Thoracic aorta (tissue), 2 donors: ENCODE measurements at regions not wholly inside any gene's neighbourhood (a gene's known extent, or its start where the extent isn't known, plus 50 kb on each side); places are given as distances from the start of the nearest gene placed in this dataset.
"Not testable (repeated sequence)": the region's sequence is repeated elsewhere in the genome, so short reads cannot be mapped to it uniquely, and the experiment has no call there.

Experiments used
- ATAC-seq: fragments of 150-250 bp; one replicate; pipeline ENCODE4 v1.8.0; 2017; ENCODE audit warnings: low read depth; ENCODE audit not compliant: insufficient number of reproducible peaks, low FRiP score
- DNase-seq: peaks from one replicate; pipeline ENCODE4 v3.0.0-alpha.2; 2020; ENCODE audit warnings: low spot score
- H3K27ac ChIP-seq, 2 donors: fragments of 200-600 bp; sonication (generic); 1 replicate in 1 of 2; 2 replicates in 1 of 2; pipeline ENCODE4 v1.5.1; 2016; ENCODE audit warnings: mild to moderate bottlenecking in 2 of 2, moderate library complexity in 2 of 2
- H3K27me3 ChIP-seq: fragments of 200-600 bp; sonication (generic); replicated peaks from 2 replicates; pipeline ENCODE4 v1.6.0; 2016; ENCODE audit warnings: mild to moderate bottlenecking; ENCODE audit not compliant: insufficient read depth
- H3K36me3 ChIP-seq: fragments of 200-600 bp; sonication (generic); one replicate; pipeline ENCODE4 v1.5.1; 2016
- H3K4me1 ChIP-seq, 2 donors: fragments of 200-600 bp; sonication (generic); 1 replicate in 1 of 2; 2 replicates in 1 of 2; pipeline versions ENCODE4 v1.5.1 to v1.6.0; 2016; ENCODE audit warnings: low read depth in 2 of 2, mild to moderate bottlenecking in 1 of 2; ENCODE audit not compliant: control insufficient read depth in 1 of 2
- H3K4me3 ChIP-seq: fragments of 200-600 bp; sonication (generic); 2 replicates; pipeline ENCODE4 v1.5.1; 2016; ENCODE audit warnings: mild to moderate bottlenecking
- H3K9me3 ChIP-seq: fragments of 200-600 bp; sonication (generic); 2 replicates; pipeline ENCODE4 v1.5.1; 2016
- TF ChIP-seq, protein P1 (sequence below): fragments of 200-600 bp; sonication (generic); IDR thresholded peaks from one replicate; pipeline ENCODE4 v1.5.1; 2019; ENCODE audit warnings: antibody characterized with exemption

DNA sequence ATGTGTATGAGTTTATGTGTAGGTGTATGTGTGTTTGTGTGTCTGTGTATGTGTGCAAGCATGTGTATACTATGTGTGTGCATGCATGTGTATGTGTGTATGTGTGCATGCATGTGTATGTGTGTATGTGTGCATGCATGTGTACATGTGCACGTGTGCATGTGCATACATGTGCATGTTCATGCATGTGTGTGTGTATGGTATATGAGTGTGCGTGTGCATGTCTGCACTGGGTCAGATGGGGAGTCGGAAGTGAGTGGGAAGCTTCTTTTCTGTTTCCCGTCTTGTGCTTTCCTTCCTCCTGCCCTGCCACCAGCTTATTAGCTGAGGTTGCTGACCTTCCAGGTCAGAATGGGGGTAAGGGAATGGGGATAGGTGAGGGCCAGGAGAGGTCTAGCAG lies 174.7 kb downstream of the MAP2K4 start:
- DNase-seq (no peak), ATAC-seq (no peak)
- TF ChIP-seq, protein P1, sequence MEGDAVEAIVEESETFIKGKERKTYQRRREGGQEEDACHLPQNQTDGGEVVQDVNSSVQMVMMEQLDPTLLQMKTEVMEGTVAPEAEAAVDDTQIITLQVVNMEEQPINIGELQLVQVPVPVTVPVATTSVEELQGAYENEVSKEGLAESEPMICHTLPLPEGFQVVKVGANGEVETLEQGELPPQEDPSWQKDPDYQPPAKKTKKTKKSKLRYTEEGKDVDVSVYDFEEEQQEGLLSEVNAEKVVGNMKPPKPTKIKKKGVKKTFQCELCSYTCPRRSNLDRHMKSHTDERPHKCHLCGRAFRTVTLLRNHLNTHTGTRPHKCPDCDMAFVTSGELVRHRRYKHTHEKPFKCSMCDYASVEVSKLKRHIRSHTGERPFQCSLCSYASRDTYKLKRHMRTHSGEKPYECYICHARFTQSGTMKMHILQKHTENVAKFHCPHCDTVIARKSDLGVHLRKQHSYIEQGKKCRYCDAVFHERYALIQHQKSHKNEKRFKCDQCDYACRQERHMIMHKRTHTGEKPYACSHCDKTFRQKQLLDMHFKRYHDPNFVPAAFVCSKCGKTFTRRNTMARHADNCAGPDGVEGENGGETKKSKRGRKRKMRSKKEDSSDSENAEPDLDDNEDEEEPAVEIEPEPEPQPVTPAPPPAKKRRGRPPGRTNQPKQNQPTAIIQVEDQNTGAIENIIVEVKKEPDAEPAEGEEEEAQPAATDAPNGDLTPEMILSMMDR: no peak

DNA sequence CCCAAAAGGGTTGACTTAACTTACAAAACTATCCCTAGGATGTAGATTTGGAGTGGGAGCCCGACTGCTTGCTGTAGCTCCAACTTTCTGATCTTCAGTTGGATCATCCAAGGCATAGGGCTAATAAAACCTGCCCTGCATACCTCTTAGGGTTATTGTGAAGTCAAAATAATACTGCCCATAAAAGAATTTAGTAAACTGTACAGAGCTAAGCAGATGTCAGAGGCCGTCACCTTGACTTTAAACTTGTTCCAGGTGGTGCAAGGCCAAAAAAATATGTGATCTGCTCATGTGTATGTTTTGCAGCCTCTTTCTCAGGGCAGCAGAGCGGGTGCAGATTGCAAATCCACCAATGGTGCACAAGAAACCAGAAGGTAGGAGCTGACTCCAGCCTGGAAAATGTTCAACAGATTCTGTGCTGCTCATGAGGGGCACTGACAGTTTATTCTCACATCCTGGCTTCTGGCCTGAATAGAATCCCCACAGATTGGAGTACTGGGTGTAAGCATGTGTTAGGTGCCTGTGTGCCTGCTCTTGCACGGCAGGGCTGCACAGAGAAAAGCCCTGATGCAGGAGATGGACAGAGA lies 180.7 kb downstream of the MAP2K4 start:
- DNase-seq (no peak), ATAC-seq (no peak)
- no peaks in the 10 kb centered on the region for H3K27me3 ChIP-seq
- no peak overlapping the region for H3K4me3 ChIP-seq
- TF ChIP-seq, protein P1: no peak
- H3K4me1 ChIP-seq: peaks cover 0 to 38% of the 10 kb centered on the region in 2 donors
- no peak overlapping the region for H3K27ac ChIP-seq
- no peaks in the 10 kb centered on the region for H3K36me3 ChIP-seq
- no peaks in the 10 kb centered on the region for H3K9me3 ChIP-seq

More for the DNA sequence above, 174.7 kb downstream of the MAP2K4 start:
- no peak overlapping the region for H3K27ac ChIP-seq
- H3K36me3 ChIP-seq: no peaks in the 10 kb centered on the region
- no peaks in the 10 kb centered on the region for H3K27me3 ChIP-seq
- H3K4me3 ChIP-seq: no peak overlapping the region
- H3K9me3 ChIP-seq: no peaks in the 10 kb centered on the region
- H3K4me1 ChIP-seq: peaks cover 0 to 13% of the 10 kb centered on the region in 2 donors

DNA sequence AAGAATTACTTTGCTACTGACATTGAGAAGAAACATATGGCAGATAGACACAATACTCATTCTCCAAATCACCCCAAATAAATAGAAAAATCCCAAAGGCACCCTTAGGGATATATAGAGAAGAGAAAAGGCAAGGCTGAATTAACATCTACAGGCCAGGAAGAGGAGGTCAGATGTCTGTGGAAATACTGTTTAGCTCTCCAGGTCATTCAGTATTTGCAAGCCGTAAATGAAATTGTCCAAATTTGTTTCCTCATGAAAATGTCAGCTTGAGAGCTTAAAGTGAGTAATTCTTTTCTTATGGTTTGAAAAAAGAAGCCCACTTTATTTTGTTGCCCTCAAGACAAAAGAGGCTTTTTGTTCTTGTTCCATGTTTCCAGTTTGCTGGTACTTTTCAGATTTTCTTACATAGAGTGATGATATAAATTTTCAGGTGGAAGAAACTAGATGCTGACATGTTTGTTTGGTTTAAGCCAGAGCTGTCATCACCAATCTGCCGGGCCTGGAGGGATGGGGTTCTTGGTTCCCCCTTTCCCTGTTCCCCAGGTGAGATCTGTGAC lies 189.0 kb downstream of the MAP2K4 start:
- H3K4me1 ChIP-seq: peaks cover 0 to 15% of the 10 kb centered on the region in 2 donors
- H3K9me3 ChIP-seq: no peaks in the 10 kb centered on the region
- ATAC-seq: no peak
- TF ChIP-seq, protein P1: no peak
- H3K36me3 ChIP-seq: no peaks in the 10 kb centered on the region
- no peaks in the 10 kb centered on the region for H3K27me3 ChIP-seq
- DNase-seq: no peak
- H3K27ac ChIP-seq: no peak overlapping the region
- no peak overlapping the region for H3K4me3 ChIP-seq

DNA sequence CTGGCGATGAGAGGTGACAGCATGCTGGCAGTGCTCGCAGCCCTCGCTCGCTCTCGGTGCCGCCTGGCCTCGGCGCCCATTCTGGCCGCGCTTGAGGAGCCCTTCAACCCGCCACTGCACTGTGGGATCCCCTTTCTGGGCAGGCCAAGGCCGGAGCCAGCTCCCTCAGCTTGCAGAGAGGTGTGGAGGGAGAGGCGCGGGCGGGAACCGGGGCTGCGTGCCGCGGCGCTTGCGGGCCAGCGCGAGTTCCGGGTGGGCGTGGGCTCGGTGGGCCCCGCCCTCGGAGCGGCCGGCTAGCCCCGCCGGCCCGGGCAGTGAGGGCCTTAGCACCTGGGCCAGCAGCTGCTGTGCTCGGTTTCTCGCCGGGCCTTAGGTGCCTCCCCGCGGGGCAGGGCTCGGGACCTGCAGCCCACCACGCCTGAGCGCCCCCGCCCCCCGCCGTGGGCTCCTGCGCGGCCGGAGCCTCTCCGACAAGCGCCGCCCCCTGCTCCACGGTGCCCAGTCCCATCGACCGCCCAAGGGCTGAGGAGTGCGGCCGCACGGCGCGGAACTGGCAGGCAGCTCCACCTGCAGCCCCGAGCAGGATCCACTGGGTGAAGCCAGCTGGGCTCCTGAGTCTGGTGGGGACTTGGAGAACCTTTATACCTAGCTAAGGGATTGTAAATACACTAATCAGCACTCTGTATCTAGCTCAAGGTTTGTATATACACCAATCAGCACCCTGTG lies 200.2 kb downstream of the MAP2K4 start:
- not testable (repeated sequence) for H3K27me3 ChIP-seq

DNA sequence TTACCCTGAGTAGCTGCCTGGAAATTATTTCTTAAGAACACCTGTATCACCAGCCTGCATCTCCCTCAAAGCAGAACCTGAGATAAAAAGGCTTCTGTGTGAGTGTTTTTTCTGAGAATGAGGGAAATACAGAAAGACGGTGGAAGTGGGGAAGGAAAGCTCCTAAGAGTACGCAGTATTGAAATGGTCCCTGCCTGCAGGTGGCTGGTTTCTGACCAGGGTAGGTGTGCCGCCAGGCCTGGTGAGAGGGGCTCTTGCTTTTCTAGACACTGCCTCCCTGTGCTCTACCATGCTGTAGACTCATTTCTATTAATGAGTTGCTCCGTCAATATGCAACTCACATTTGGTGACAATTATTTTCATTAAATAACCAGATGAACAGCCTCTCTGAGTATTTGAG lies 201.7 kb downstream of the MAP2K4 start:
- Histone ChIP-seq H3K27ac (no peak overlapping the region), H3K9me3 (no peaks in the 10 kb centered on the region), H3K36me3 (no peaks in the 10 kb centered on the region), H3K4me3 (no peak overlapping the region), H3K27me3 (no peaks in the 10 kb centered on the region), H3K4me1 (peaks cover 0 to 4% of the 10 kb centered on the region in 2 donors)
- TF ChIP-seq, protein P1: no peak
- no peak for DNase-seq
- ATAC-seq: no peak

More for the DNA sequence above, 200.2 kb downstream of the MAP2K4 start:
- H3K4me1 ChIP-seq, H3K9me3 ChIP-seq, H3K36me3 ChIP-seq, H3K27ac ChIP-seq, ATAC-seq, H3K4me3 ChIP-seq, DNase-seq: not testable (repeated sequence)
